ENCODE measurements at regions not wholly inside any gene's neighbourhood (a gene's known extent, or its start where the extent isn't known, plus 50 kb on each side); places are given as distances from the start of the nearest gene placed in this dataset.

- Histone ChIP-seq H3K36me3 (no peaks in the 10 kb centered on the region), H3K9me3 (no peaks in the 10 kb centered on the region), H3K27ac (no peak overlapping the region), H3K27me3 (no peaks in the 10 kb centered on the region), H3K4me3 (no peak overlapping the region), H3K9ac (ENCODE audit: low read depth in 2 of 2, low read length in 2 of 2) (no peak overlapping the region), H3K4me1 (no peaks in the 10 kb centered on the region)
- no peak for DNase-seq
- TF ChIP-seq CTCF (IDR thresholded peaks at IDR 0.05), result no peak
- intact Hi-C loops (cut with DNase I), result no loop called here
Observed at GRCh38 chr6:2433266-2433665, 187.9 kb upstream of the GMDS start.

GRCh38 chr6:2432292-2432691, 186.9 kb upstream of the GMDS start:
- TF ChIP-seq CTCF (IDR thresholded peaks at IDR 0.05), result no peak
- H3K9ac ChIP-seq (ENCODE audit: low read depth in 2 of 2, low read length in 2 of 2), result no peak overlapping the region
- no peak overlapping the region for H3K27ac ChIP-seq
- no peaks in the 10 kb centered on the region for H3K27me3 ChIP-seq
- no peaks in the 10 kb centered on the region for H3K9me3 ChIP-seq
- DNase-seq, result no peak
- H3K4me3 ChIP-seq, result no peak overlapping the region
- intact Hi-C loops (cut with DNase I), result no loop called here
- H3K36me3 ChIP-seq, result no peaks in the 10 kb centered on the region
- no peaks in the 10 kb centered on the region for H3K4me1 ChIP-seq

GRCh38 chr6:2430612-2431011, 185.2 kb upstream of the GMDS start:
- DNase-seq, result no peak
- intact Hi-C loops (cut with DNase I), result no loop called here
- Histone ChIP-seq H3K27me3 (no peaks in the 10 kb centered on the region), H3K4me3 (no peak overlapping the region), H3K36me3 (no peaks in the 10 kb centered on the region), H3K9me3 (no peaks in the 10 kb centered on the region), H3K9ac (ENCODE audit: low read depth in 2 of 2, low read length in 2 of 2) (no peak overlapping the region), H3K4me1 (no peaks in the 10 kb centered on the region), H3K27ac (no peak overlapping the region)
- no peak for TF ChIP-seq CTCF (IDR thresholded peaks at IDR 0.05)

GRCh38 chr6:2429460-2429859, 184.1 kb upstream of the GMDS start:
- peak; percentile 33 for DNase-seq
- Histone ChIP-seq H3K9ac (ENCODE audit: low read depth in 2 of 2, low read length in 2 of 2) (no peak overlapping the region), H3K4me3 (no peak overlapping the region), H3K27ac (no peak overlapping the region), H3K36me3 (no peaks in the 10 kb centered on the region), H3K9me3 (no peaks in the 10 kb centered on the region), H3K4me1 (no peaks in the 10 kb centered on the region), H3K27me3 (no peaks in the 10 kb centered on the region)
- TF ChIP-seq CTCF (IDR thresholded peaks at IDR 0.05), result no peak
- intact Hi-C loops (cut with DNase I), result no loop called here

- no peak overlapping the region for H3K27ac ChIP-seq
- no peak overlapping the region for H3K9ac ChIP-seq (ENCODE audit: low read depth in 2 of 2, low read length in 2 of 2)
- no peaks in the 10 kb centered on the region for H3K9me3 ChIP-seq
- no peaks in the 10 kb centered on the region for H3K27me3 ChIP-seq
- no peak for TF ChIP-seq CTCF (IDR thresholded peaks at IDR 0.05)
- intact Hi-C loops (cut with DNase I), result no loop called here
- H3K4me1 ChIP-seq, result no peaks in the 10 kb centered on the region
- no peak for DNase-seq
- no peaks in the 10 kb centered on the region for H3K36me3 ChIP-seq
- H3K4me3 ChIP-seq, result no peak overlapping the region
Observed at GRCh38 chr6:2429032-2429431, 183.6 kb upstream of the GMDS start.
